Breast epithelium (tissue), 4 donors: ENCODE measurements at regions not wholly inside any gene's neighbourhood (a gene's known extent, or its start where the extent isn't known, plus 50 kb on each side); places are given as distances from the start of the nearest gene placed in this dataset.

Experiments used
- DNase-seq, 2 donors: peaks; one replicate each; pipeline ENCODE4 v3.0.0-alpha.2; 2019; ENCODE audit warnings: low spot score in 2 of 2
- H3K27ac ChIP-seq, 2 donors: fragments of 200-600 bp; sonication (generic) in 1 of 2; one replicate each; pipeline ENCODE4 v1.5.1; 2016 to 2019; ENCODE audit warnings: mild to moderate bottlenecking in 1 of 2
- H3K27me3 ChIP-seq, 2 donors: fragments of 200-600 bp; sonication (generic) in 1 of 2; one replicate each; pipeline versions ENCODE4 v1.5.1 to v1.6.0; 2017 to 2019; ENCODE audit warnings: control low read depth in 1 of 2, mild to moderate bottlenecking in 1 of 2
- H3K36me3 ChIP-seq: fragments of 200-600 bp; one replicate; pipeline ENCODE4 v1.5.1; 2019
- H3K4me1 ChIP-seq, 2 donors: fragments of 200-600 bp; sonication (generic); one replicate each; pipeline ENCODE4 v1.5.1; 2016 to 2019; ENCODE audit warnings: control low read depth in 1 of 2
- H3K4me3 ChIP-seq, 3 donors: fragments of 200-600 bp; sonication (generic); 1 replicate in 2 of 3; 2 replicates in 1 of 3; pipeline ENCODE4 v1.5.1; 2016 to 2019; ENCODE audit warnings: mild to moderate bottlenecking in 3 of 3, moderate library complexity in 2 of 3
- H3K9me3 ChIP-seq, 2 donors: fragments of 200-600 bp; sonication (generic) in 1 of 2; one replicate each; pipeline ENCODE4 v1.5.1; 2016 to 2019; ENCODE audit warnings: control low read depth in 1 of 2
- CTCF ChIP-seq, 3 donors: fragments of 450-650 bp; IDR thresholded peaks; one replicate each; pipeline ENCODE4 v1.5.1; 2016 to 2017; ENCODE audit warnings: antibody characterized with exemption in 3 of 3, mild to moderate bottlenecking in 3 of 3, moderate library complexity in 3 of 3
- POLR2A ChIP-seq: fragments of 450-650 bp; IDR thresholded peaks from one replicate; pipeline ENCODE4 v1.6.1; 2016; ENCODE audit warnings: antibody characterized with exemption, mild to moderate bottlenecking, moderate library complexity
- POLR2AphosphoS5 ChIP-seq, 3 donors: sonication (generic); formaldehyde crosslinking; IDR thresholded peaks; one replicate each; pipeline ENCODE4 v1.6.1; 2017; ENCODE audit warnings: antibody characterized with exemption in 3 of 3
- intact Hi-C: fragments of 100-400 bp; cut with DNase I; formaldehyde crosslinking; loops from one replicate; pipeline ENCODE4 v1.15.1; 2023; ENCODE audit warnings: low total_unique reads

- TF ChIP-seq CTCF (IDR thresholded peaks at IDR 0.05) (no peak), POLR2A (no peak), POLR2AphosphoS5 (IDR thresholded peaks at IDR 0.05) (no peak)
- no peaks in the 10 kb centered on the region for H3K36me3 ChIP-seq
- intact Hi-C loops = no loop called here
- no peak overlapping the region for H3K4me3 ChIP-seq
- H3K4me1 ChIP-seq = peaks cover 0 to 6% of the 10 kb centered on the region in 2 donors
- DNase-seq = peak in 1 of 2 donors; percentile 33
- H3K9me3 ChIP-seq = no peaks in the 10 kb centered on the region
- H3K27me3 ChIP-seq = no peaks in the 10 kb centered on the region
- no peak overlapping the region for H3K27ac ChIP-seq
Observed at GRCh38 chr19:33872445-33873320, 76.0 kb downstream of the KCTD15 start.

- TF ChIP-seq POLR2AphosphoS5 (IDR thresholded peaks at IDR 0.05) = no peak
- no peak for TF ChIP-seq CTCF (IDR thresholded peaks at IDR 0.05)
- no peak for TF ChIP-seq POLR2A
- Histone ChIP-seq H3K4me1 (peaks cover 3 to 6% of the 10 kb centered on the region in 2 donors), H3K36me3 (no peaks in the 10 kb centered on the region), H3K27me3 (no peaks in the 10 kb centered on the region), H3K9me3 (no peaks in the 10 kb centered on the region), H3K27ac (no peak overlapping the region), H3K4me3 (no peak overlapping the region)
- intact Hi-C loops = no loop called here
- DNase-seq = peak in 1 of 2 donors; percentile 37
Observed at GRCh38 chr19:33875071-33875470, 78.4 kb downstream of the KCTD15 start.

- no peak overlapping the region for H3K4me3 ChIP-seq
- H3K27ac ChIP-seq = no peak overlapping the region
- no peak for DNase-seq
- TF ChIP-seq POLR2A = no peak
- peaks cover 3 to 7% of the 10 kb centered on the region in 2 donors for H3K4me1 ChIP-seq
- no peaks in the 10 kb centered on the region for H3K27me3 ChIP-seq
- no peaks in the 10 kb centered on the region for H3K36me3 ChIP-seq
- intact Hi-C loops = no loop called here
- H3K9me3 ChIP-seq = no peaks in the 10 kb centered on the region
Observed at GRCh38 chr19:33876192-33876591, 79.5 kb downstream of the KCTD15 start.

- intact Hi-C loops = no loop called here
- H3K27me3 ChIP-seq = no peaks in the 10 kb centered on the region
- no peaks in the 10 kb centered on the region for H3K36me3 ChIP-seq
- no peak overlapping the region for H3K4me3 ChIP-seq
- no peak for TF ChIP-seq POLR2A
- no peak for TF ChIP-seq CTCF (IDR thresholded peaks at IDR 0.05)
- no peak for TF ChIP-seq POLR2AphosphoS5 (IDR thresholded peaks at IDR 0.05)
- H3K4me1 ChIP-seq = peaks cover 3 to 7% of the 10 kb centered on the region in 2 donors
- no peak overlapping the region for H3K27ac ChIP-seq
- no peaks in the 10 kb centered on the region for H3K9me3 ChIP-seq
- peak in 1 of 2 donors; percentile 12 for DNase-seq
Observed at GRCh38 chr19:33878030-33878544, 81.4 kb downstream of the KCTD15 start.

- Histone ChIP-seq H3K27ac (peak overlapping the region; percentile 83 to 88), H3K36me3 (no peaks in the 10 kb centered on the region), H3K4me3 (no peak overlapping the region), H3K4me1 (peaks cover 3 to 7% of the 10 kb centered on the region in 2 donors), H3K9me3 (no peaks in the 10 kb centered on the region), H3K27me3 (no peaks in the 10 kb centered on the region)
- no peak for TF ChIP-seq POLR2A
- intact Hi-C loops = no loop called here
- peak in 1 of 2 donors; percentile 42 for DNase-seq
Observed at GRCh38 chr19:33878910-33879810, 82.5 kb downstream of the KCTD15 start.
